ENCODE measurements at regions not wholly inside any gene's neighbourhood (a gene's known extent, or its start where the extent isn't known, plus 50 kb on each side); places are given as distances from the start of the nearest gene placed in this dataset.

GRCh38 chr5:52728224-52728623 is 59.5 kb upstream of the ITGA1 start:
- no peak overlapping the region for H3K9ac ChIP-seq
- H4K20me1 ChIP-seq (ENCODE audit: insufficient read depth): no peaks in the 10 kb centered on the region
- ChIA-PET POLR2A (no interaction called here), CTCF (interaction anchor here (0.8 to 2.1 kb wide), 2 partner anchors 19 to 59 kb away, joined by 3 to 6 read pairs; no protein-coding TSS in a partner anchor)
- no peaks in the 10 kb centered on the region for H3K36me3 ChIP-seq (replicated peaks in 1 of 2; ENCODE audit: control insufficient read depth in 1 of 2, insufficient read depth in 2 of 2, low read length in 1 of 2)
- peak overlapping the region; percentile 81 to 83 for H3K27ac ChIP-seq (ENCODE audit: low read depth in 2 of 2, low read length in 1 of 2)
- no peak overlapping the region for H3K4me3 ChIP-seq (ENCODE audit: low read depth in 2 of 2, low read length in 1 of 2)
- TF ChIP-seq POLR2AphosphoS5 (IDR thresholded peaks at IDR 0.05; ENCODE audit: low read depth, low read length) (no peak), MXI1 (IDR thresholded peaks at IDR 0.05; ENCODE audit: low read depth, low read length) (no peak), RFX5 (IDR thresholded peaks at IDR 0.05; ENCODE audit: low read length) (no peak), NFIC (IDR thresholded peaks at IDR 0.05; ENCODE audit: borderline replicate concordance) (no peak), EZH2phosphoT487 (IDR thresholded peaks at IDR 0.05; ENCODE audit: borderline replicate concordance, low read depth) (no peak), RCOR1 (IDR thresholded peaks at IDR 0.05; ENCODE audit: low read length) (no peak), YY1 (IDR thresholded peaks at IDR 0.05; ENCODE audit: low read depth) (no peak), NRF1 (IDR thresholded peaks at IDR 0.05; ENCODE audit: low read depth, low read length) (no peak)
- TF ChIP-seq, protein P1, sequence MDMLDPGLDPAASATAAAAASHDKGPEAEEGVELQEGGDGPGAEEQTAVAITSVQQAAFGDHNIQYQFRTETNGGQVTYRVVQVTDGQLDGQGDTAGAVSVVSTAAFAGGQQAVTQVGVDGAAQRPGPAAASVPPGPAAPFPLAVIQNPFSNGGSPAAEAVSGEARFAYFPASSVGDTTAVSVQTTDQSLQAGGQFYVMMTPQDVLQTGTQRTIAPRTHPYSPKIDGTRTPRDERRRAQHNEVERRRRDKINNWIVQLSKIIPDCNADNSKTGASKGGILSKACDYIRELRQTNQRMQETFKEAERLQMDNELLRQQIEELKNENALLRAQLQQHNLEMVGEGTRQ (IDR thresholded peaks at IDR 0.05; ENCODE audit: borderline replicate concordance, low read depth, low read length): no peak
- no peaks in the 10 kb centered on the region for H3K9me3 ChIP-seq
- no peaks in the 10 kb centered on the region for H3K79me2 ChIP-seq (ENCODE audit: insufficient read depth)
- H3K4me1 ChIP-seq (ENCODE audit: control insufficient read depth in 1 of 2, insufficient read depth in 2 of 2, low read depth in 1 of 2, low read length in 1 of 2): peaks cover 0 to 13% of the 10 kb centered on the region in 2 experiments; a peak in 2 of 4 replicates
- H3F3A ChIP-seq (replicated peaks; ENCODE audit: insufficient read depth): peaks cover 7% of the 10 kb centered on the region
- H3K4me2 ChIP-seq: peak overlapping the region; percentile 56; the same call in 1 of the 2 replicates
- peak overlapping the region; percentile 76 for H2AFZ ChIP-seq (ENCODE audit: low read depth)
- DNase-seq: no peak
- no peaks in the 10 kb centered on the region for H3K9me2 ChIP-seq
- 98% methylated on average over 3 of the region's 3 CpGs for WGBS (ENCODE audit: low lambda C conversion rate)
- no peaks in the 10 kb centered on the region for H3K27me3 ChIP-seq (ENCODE audit: insufficient read depth)

GRCh38 chr5:52728686-52729085 is 59.0 kb upstream of the ITGA1 start:
- no peaks in the 10 kb centered on the region for H3K9me2 ChIP-seq
- H3K4me2 ChIP-seq: no peak overlapping the region
- H3K27ac ChIP-seq (ENCODE audit: low read depth in 2 of 2, low read length in 1 of 2): peak overlapping the region in 1 of 2 experiments; percentile 81; a peak in 1 of 4 replicates
- H3K9me3 ChIP-seq: no peaks in the 10 kb centered on the region
- POLR2A ChIA-PET: interaction anchor here (1.5 kb wide), 1 partner anchor 59 kb away, joined by 5 read pairs; the partner anchor contains the start of genes ITGA1 and PELO
- DNase-seq: no peak
- H4K20me1 ChIP-seq (ENCODE audit: insufficient read depth): no peaks in the 10 kb centered on the region
- no peaks in the 10 kb centered on the region for H3K27me3 ChIP-seq (ENCODE audit: insufficient read depth)
- TF ChIP-seq RFX5 (IDR thresholded peaks at IDR 0.05; ENCODE audit: low read length): no peak
- no peak for TF ChIP-seq CHD2 (IDR thresholded peaks at IDR 0.05; ENCODE audit: low read length, partially characterized antibody)
- no peak for TF ChIP-seq POLR2AphosphoS5 (IDR thresholded peaks at IDR 0.05; ENCODE audit: low read depth, low read length)
- no peak for TF ChIP-seq ELF1 (IDR thresholded peaks at IDR 0.05)
- TF ChIP-seq RAD21 (IDR thresholded peaks at IDR 0.05; ENCODE audit: low read length): no peak
- no peak for TF ChIP-seq MXI1 (IDR thresholded peaks at IDR 0.05; ENCODE audit: low read depth, low read length)
- H3K9ac ChIP-seq: no peak overlapping the region
- peaks cover 0 to 13% of the 10 kb centered on the region in 2 experiments; a peak in 2 of 4 replicates for H3K4me1 ChIP-seq (ENCODE audit: control insufficient read depth in 1 of 2, insufficient read depth in 2 of 2, low read depth in 1 of 2, low read length in 1 of 2)
- H3K79me2 ChIP-seq (ENCODE audit: insufficient read depth): no peaks in the 10 kb centered on the region
- no peaks in the 10 kb centered on the region for H3K36me3 ChIP-seq (replicated peaks in 1 of 2; ENCODE audit: control insufficient read depth in 1 of 2, insufficient read depth in 2 of 2, low read length in 1 of 2)
- H2AFZ ChIP-seq (ENCODE audit: low read depth): no peak overlapping the region
- H3F3A ChIP-seq (replicated peaks; ENCODE audit: insufficient read depth): peaks cover 7% of the 10 kb centered on the region
- CTCF ChIA-PET: interaction anchor here (0.6 to 2.1 kb wide), 2 partner anchors 20 to 185 kb away, joined by 3 to 6 read pairs; no protein-coding TSS in a partner anchor
- no peak overlapping the region for H3K4me3 ChIP-seq (ENCODE audit: low read depth in 2 of 2, low read length in 1 of 2)
- 92% methylated on average over 5 of the region's 5 CpGs for WGBS (ENCODE audit: low lambda C conversion rate)
